Spleen (tissue), 11 donors: ENCODE measurements at regions not wholly inside any gene's neighbourhood (a gene's known extent, or its start where the extent isn't known, plus 50 kb on each side); places are given as distances from the start of the nearest gene placed in this dataset.

Source experiments
- DNase-seq: peaks from one replicate; pipeline ENCODE4 v3.0.0-alpha.2; 2020
- H3K27ac ChIP-seq, 8 donors: fragments of 200-600 bp; sonication (generic) in 7 of 8; 1 replicate in 4 of 8; 2 replicates in 4 of 8; pipeline versions ENCODE4 v1.5.0 to v1.8.0; 2016 to 2021; ENCODE audit warnings: inconsistent platforms in 4 of 8, mild to moderate bottlenecking in 4 of 8, moderate library complexity in 1 of 8
- H3K27me3 ChIP-seq, 7 donors: fragments of 200-600 bp; sonication (generic) in 6 of 7; replicated peaks in 1 of 7; 1 replicate in 4 of 7; 2 replicates in 3 of 7; pipeline versions ENCODE4 v1.5.0 to v1.8.0; 2016 to 2021; ENCODE audit warnings: inconsistent platforms in 3 of 7, mild to moderate bottlenecking in 1 of 7
- H3K36me3 ChIP-seq, 6 donors: fragments of 200-600 bp; sonication (generic) in 5 of 6; 1 replicate in 4 of 6; 2 replicates in 2 of 6; pipeline versions ENCODE4 v1.5.0 to v1.8.0; 2016 to 2021; ENCODE audit warnings: inconsistent platforms in 2 of 6
- H3K4me1 ChIP-seq, 6 donors: fragments of 200-600 bp; sonication (generic) in 5 of 6; 1 replicate in 3 of 6; 2 replicates in 3 of 6; pipeline versions ENCODE4 v1.5.0 to v1.8.0; 2016 to 2021; ENCODE audit warnings: inconsistent platforms in 3 of 6
- H3K4me3 ChIP-seq, 8 donors: fragments of 200-600 bp; sonication (generic) in 7 of 8; 1 replicate in 4 of 8; 2 replicates in 4 of 8; pipeline versions ENCODE4 v1.5.0 to v1.8.0; 2016 to 2021; ENCODE audit warnings: inconsistent platforms in 4 of 8, mild to moderate bottlenecking in 4 of 8, moderate library complexity in 2 of 8
- H3K9me3 ChIP-seq, 8 donors: fragments of 200-600 bp; sonication (generic) in 7 of 8; 1 replicate in 4 of 8; 2 replicates in 4 of 8; pipeline versions ENCODE4 v1.5.0 to v1.8.0; 2016 to 2021; ENCODE audit warnings: inconsistent platforms in 4 of 8
- POLR2A ChIP-seq, 3 donors: fragments of 450-650 bp; IDR thresholded peaks; one replicate each; pipeline ENCODE4 v1.5.1; 2017; ENCODE audit warnings: antibody characterized with exemption in 3 of 3, mild to moderate bottlenecking in 1 of 3
- POLR2AphosphoS5 ChIP-seq, 3 donors: sonication (generic); formaldehyde crosslinking; IDR thresholded peaks; one replicate each; pipeline ENCODE4 v1.5.1; 2017; ENCODE audit warnings: antibody characterized with exemption in 3 of 3
- WGBS, 5 donors: extraction: QIAGEN DNeasy Blood & Tissue Kit in 3 of 5; methylation state at CpG; one replicate each; pipeline versions ENCODE4 v1.1.5 to v1.1.7; 2013 to 2018; 5-methylcytosine and 5-hydroxymethylcytosine counted together
- intact Hi-C: fragments of 100-400 bp; cut with DNase I; formaldehyde crosslinking; loops from one replicate; pipeline ENCODE4 v1.15.0; 2023; ENCODE audit warnings: low total_unique reads
- TF ChIP-seq, protein P1 (sequence below), 11 experiments: fragments of 200-600 bp in 7 of 11; fragments of 450-650 bp in 4 of 11; sonication (generic) in 4 of 11; IDR thresholded peaks in 8 of 11; conservative IDR thresholded peaks in 3 of 11; 1 replicate in 7 of 11; 2 replicates in 4 of 11; pipeline versions ENCODE4 v1.4.0 to v1.8.0; 2016 to 2021; ENCODE audit warnings: antibody characterized with exemption in 11 of 11, inconsistent platforms in 4 of 11, mild to moderate bottlenecking in 1 of 11
- donor health status: healthy with polysubstance abuse.
- donor health status: DM: no; HTN: no; CAD: no; lungs with moderate emphysema.
- donor health status: DM: no; HTN: no; CAD: no.
- donor health status: Bipolar disorder and iron deficiency.
- donor health status: healthy.
- donor health status: DM: no; HTN: no; CAD: no.
- donor health status: DM: yes; HTN: yes; CAD: no.

DNA sequence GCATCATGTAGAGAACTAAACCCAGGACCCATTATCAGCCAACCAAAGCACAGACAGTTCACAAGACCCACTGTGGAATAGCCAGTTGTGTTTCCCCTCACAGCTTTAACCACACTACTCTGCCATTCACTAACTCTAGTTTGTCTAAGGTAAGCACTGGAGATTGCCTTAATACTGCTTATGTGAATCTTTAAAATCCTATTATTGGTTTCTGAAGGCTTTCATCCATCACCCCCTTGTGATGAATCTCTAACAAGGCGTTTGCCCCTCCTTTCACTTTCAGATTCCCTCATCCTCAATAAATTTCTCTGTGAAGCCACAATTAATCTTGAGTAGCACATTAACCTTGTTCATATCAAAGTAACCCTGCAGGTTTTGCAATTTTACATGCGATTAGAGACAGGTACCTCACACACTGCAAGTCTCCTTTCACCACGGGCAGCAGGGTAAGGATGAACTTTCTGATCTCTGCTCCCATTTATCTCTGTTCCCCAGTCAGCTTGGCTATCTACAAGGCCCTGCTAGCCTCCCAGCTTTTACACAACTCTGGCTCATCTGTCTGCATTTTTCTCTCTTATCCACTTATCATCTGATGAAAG, 785.6 kb downstream of the REEP3 start:
- no peaks in the 10 kb centered on the region for H3K36me3 ChIP-seq
- no peaks in the 10 kb centered on the region for H3K4me1 ChIP-seq
- H3K27me3 ChIP-seq: no peaks in the 10 kb centered on the region
- H3K4me3 ChIP-seq: no peak overlapping the region
- no peak for DNase-seq
- H3K9me3 ChIP-seq: no peaks in the 10 kb centered on the region
- intact Hi-C loops: no loop called here
- 32 to 54% (median 43%) methylated on average over 3 of the region's 3 CpGs for WGBS, 5 donors
- TF ChIP-seq, protein P1, sequence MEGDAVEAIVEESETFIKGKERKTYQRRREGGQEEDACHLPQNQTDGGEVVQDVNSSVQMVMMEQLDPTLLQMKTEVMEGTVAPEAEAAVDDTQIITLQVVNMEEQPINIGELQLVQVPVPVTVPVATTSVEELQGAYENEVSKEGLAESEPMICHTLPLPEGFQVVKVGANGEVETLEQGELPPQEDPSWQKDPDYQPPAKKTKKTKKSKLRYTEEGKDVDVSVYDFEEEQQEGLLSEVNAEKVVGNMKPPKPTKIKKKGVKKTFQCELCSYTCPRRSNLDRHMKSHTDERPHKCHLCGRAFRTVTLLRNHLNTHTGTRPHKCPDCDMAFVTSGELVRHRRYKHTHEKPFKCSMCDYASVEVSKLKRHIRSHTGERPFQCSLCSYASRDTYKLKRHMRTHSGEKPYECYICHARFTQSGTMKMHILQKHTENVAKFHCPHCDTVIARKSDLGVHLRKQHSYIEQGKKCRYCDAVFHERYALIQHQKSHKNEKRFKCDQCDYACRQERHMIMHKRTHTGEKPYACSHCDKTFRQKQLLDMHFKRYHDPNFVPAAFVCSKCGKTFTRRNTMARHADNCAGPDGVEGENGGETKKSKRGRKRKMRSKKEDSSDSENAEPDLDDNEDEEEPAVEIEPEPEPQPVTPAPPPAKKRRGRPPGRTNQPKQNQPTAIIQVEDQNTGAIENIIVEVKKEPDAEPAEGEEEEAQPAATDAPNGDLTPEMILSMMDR (IDR thresholded peaks at IDR 0.05 in 8 of 11, conservative IDR thresholded peaks at IDR 0.05 in 3 of 11): no peak
- no peak overlapping the region for H3K27ac ChIP-seq

DNA sequence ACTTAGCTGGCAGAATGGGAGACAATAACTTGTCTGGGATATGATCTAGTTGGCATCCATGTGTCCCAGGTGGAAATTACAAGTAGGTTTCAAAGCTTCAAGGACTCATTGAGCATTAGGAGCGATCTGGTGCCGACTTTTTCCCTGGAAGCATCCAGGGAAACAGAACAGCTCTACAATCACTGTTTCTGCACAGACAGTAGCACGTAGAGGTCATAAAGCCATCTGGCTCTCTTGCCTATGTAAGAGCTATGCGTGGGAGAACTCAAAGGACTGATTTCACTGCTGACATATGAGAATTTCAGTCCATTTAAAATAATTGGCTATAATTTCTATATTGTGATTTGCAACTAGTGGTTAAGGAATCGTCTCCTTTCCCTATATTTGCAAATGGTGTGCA, 791.7 kb downstream of the REEP3 start:
- DNase-seq: no peak
- no peaks in the 10 kb centered on the region for H3K27me3 ChIP-seq
- TF ChIP-seq, protein P1 (IDR thresholded peaks at IDR 0.05 in 8 of 11, conservative IDR thresholded peaks at IDR 0.05 in 3 of 11): no peak
- no peak for TF ChIP-seq POLR2A (IDR thresholded peaks at IDR 0.05)
- TF ChIP-seq POLR2AphosphoS5 (IDR thresholded peaks at IDR 0.05): no peak
- H3K4me3 ChIP-seq: no peak overlapping the region
- 44 to 71% (median 58%) methylated on average over 5 of the region's 5 CpGs for WGBS, 5 donors
- no peaks in the 10 kb centered on the region for H3K4me1 ChIP-seq
- H3K9me3 ChIP-seq: no peaks in the 10 kb centered on the region
- no peaks in the 10 kb centered on the region for H3K36me3 ChIP-seq
- H3K27ac ChIP-seq: no peak overlapping the region
- intact Hi-C loops: no loop called here

DNA sequence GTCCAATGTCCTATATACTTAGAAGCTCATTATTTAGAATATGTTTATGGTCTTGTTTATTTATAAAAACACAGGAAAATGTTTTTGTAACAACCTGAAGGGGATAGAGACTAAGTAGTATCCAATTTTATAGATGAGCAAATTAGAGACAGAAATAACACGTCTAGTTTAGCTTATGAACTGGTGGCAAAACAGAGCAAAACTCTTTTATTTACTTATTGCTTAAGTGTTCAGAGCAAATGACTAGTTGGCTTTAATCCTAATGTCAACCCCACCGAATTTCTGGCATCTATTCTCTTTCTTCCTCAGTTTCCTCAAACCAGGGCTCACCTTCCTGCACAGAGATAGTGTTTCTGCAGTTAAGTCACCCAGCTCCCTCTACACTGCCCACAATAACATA, 792.8 kb downstream of the REEP3 start:
- intact Hi-C loops: no loop called here
- WGBS, 5 donors: 69 to 81% (median 71%) methylated on average over 2 of the region's 2 CpGs
- H3K4me3 ChIP-seq: no peak overlapping the region
- H3K27ac ChIP-seq: no peak overlapping the region
- no peaks in the 10 kb centered on the region for H3K4me1 ChIP-seq
- H3K27me3 ChIP-seq: no peaks in the 10 kb centered on the region
- H3K36me3 ChIP-seq: no peaks in the 10 kb centered on the region
- no peaks in the 10 kb centered on the region for H3K9me3 ChIP-seq
- TF ChIP-seq, protein P1 (IDR thresholded peaks at IDR 0.05 in 8 of 11, conservative IDR thresholded peaks at IDR 0.05 in 3 of 11): no peak
- no peak for TF ChIP-seq POLR2AphosphoS5 (IDR thresholded peaks at IDR 0.05)
- TF ChIP-seq POLR2A (IDR thresholded peaks at IDR 0.05): no peak
- DNase-seq: no peak

DNA sequence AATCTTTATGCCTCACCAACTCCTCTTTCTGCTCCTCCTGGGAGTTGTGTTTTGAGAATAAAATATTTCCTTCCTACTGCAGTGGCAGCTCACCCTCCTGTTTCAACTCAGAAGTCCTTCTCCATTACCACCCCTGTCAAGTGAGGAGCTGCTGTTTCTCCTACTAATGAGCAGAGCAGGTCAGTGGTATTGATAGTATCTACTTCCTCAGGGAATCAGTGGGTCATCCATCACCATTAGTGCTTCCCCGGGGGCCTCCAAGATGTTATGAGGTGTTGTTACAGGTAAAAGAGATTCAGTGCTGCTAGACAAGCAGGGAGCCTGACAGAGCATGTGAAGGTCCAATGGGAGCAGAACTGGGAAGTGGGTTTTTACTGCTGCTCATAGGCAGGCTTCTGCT, 795.2 kb downstream of the REEP3 start:
- TF ChIP-seq, protein P1 (IDR thresholded peaks at IDR 0.05 in 8 of 11, conservative IDR thresholded peaks at IDR 0.05 in 3 of 11): no peak
- TF ChIP-seq POLR2AphosphoS5 (IDR thresholded peaks at IDR 0.05) (no peak), POLR2A (IDR thresholded peaks at IDR 0.05) (no peak)
- Histone ChIP-seq H3K27ac (no peak overlapping the region), H3K9me3 (no peaks in the 10 kb centered on the region), H3K27me3 (no peaks in the 10 kb centered on the region), H3K36me3 (no peaks in the 10 kb centered on the region), H3K4me1 (no peaks in the 10 kb centered on the region), H3K4me3 (no peak overlapping the region)
- DNase-seq: no peak
- WGBS, 5 donors: 10 to 18% (median 12%) methylated on average over 1 of the region's 1 CpG
- intact Hi-C loops: no loop called here
